Liver (tissue), 8 donors: ENCODE measurements at regions not wholly inside any gene's neighbourhood (a gene's known extent, or its start where the extent isn't known, plus 50 kb on each side); places are given as distances from the start of the nearest gene placed in this dataset.

Experiments used
- DNase-seq: peaks from one replicate; pipeline ENCODE4 v3.0.0-alpha.2; 2017; ENCODE audit warnings: low spot score
- H3K27ac ChIP-seq, 2 donors: one replicate each; pipeline ENCODE4 v1.7.0; 2013; ENCODE audit warnings: inconsistent platforms in 2 of 2, low read length in 2 of 2, control low read depth in 1 of 2, low read depth in 1 of 2, mild to moderate bottlenecking in 1 of 2
- H3K27me3 ChIP-seq, 4 donors: one replicate each; pipeline versions ENCODE4 v1.6.1 to v1.7.0; 2013; ENCODE audit warnings: low read length in 3 of 4, inconsistent platforms in 1 of 4, mild to moderate bottlenecking in 1 of 4, moderate library complexity in 1 of 4; ENCODE audit not compliant: control insufficient read depth in 4 of 4, insufficient read depth in 4 of 4
- H3K36me3 ChIP-seq, 4 donors: one replicate each; pipeline versions ENCODE4 v1.6.1 to v1.7.0; 2013; ENCODE audit warnings: low read length in 3 of 4, mild to moderate bottlenecking in 3 of 4, low read depth in 1 of 4, moderate library complexity in 1 of 4; ENCODE audit not compliant: control insufficient read depth in 4 of 4, insufficient read depth in 3 of 4
- H3K4me1 ChIP-seq, 4 donors: one replicate each; pipeline versions ENCODE4 v1.6.1 to v1.7.0; 2013; ENCODE audit warnings: low read length in 3 of 4, mild to moderate bottlenecking in 3 of 4, moderate library complexity in 1 of 4; ENCODE audit not compliant: control insufficient read depth in 4 of 4, insufficient read depth in 4 of 4
- H3K4me3 ChIP-seq, 3 donors: one replicate each; pipeline versions ENCODE4 v1.6.1 to v1.7.0; 2013; ENCODE audit warnings: low read length in 3 of 3, control low read depth in 1 of 3, low read depth in 1 of 3, mild to moderate bottlenecking in 1 of 3
- H3K9ac ChIP-seq, 2 donors: one replicate each; pipeline ENCODE4 v1.7.0; 2013; ENCODE audit warnings: low read length in 2 of 2, mild to moderate bottlenecking in 2 of 2, moderate library complexity in 2 of 2, control low read depth in 1 of 2, low read depth in 1 of 2
- H3K9me3 ChIP-seq, 4 donors: one replicate each; pipeline versions ENCODE4 v1.6.1 to v1.7.0; 2013; ENCODE audit warnings: low read length in 3 of 4; ENCODE audit not compliant: control insufficient read depth in 4 of 4
- CTCF ChIP-seq: fragments of 150-350 bp; IDR thresholded peaks from 2 replicates; pipeline ENCODE4 v1.5.1; 2017; ENCODE audit warnings: improper control_type of control experiment, low read depth, low read length; ENCODE audit not compliant: missing input control
- FOXA2 ChIP-seq: IDR thresholded peaks from 2 replicates; pipeline ENCODE4 v1.6.1; 2016; ENCODE audit warnings: antibody characterized with exemption
- HNF4G ChIP-seq: IDR thresholded peaks from 2 replicates; pipeline ENCODE4 v1.6.1; 2016; ENCODE audit warnings: antibody characterized with exemption
- REST ChIP-seq: IDR thresholded peaks from 2 replicates; pipeline ENCODE4 v1.6.1; 2016; ENCODE audit warnings: antibody characterized with exemption, mild to moderate bottlenecking
- YY1 ChIP-seq: IDR thresholded peaks from 2 replicates; pipeline ENCODE4 v1.6.1; 2016; ENCODE audit warnings: antibody characterized with exemption, mild to moderate bottlenecking
- ZBTB33 ChIP-seq: IDR thresholded peaks from 2 replicates; pipeline ENCODE4 v1.6.1; 2016; ENCODE audit warnings: antibody characterized with exemption
- WGBS: extraction: QIAGEN DNeasy Blood & Tissue Kit; methylation state at CpG from one replicate; pipeline ENCODE4 v1.1.7; 2013; 5-methylcytosine and 5-hydroxymethylcytosine counted together
- donor health status: healthy.
- donor health status: healthy.
- donor health status: healthy.
- donor health status: healthy.
- donor health status: healthy.

GRCh38 chr10:111967547-111967946 is 216.0 kb downstream of the GPAM start:
- H3K27me3 ChIP-seq: no peaks in the 10 kb centered on the region
- 98% methylated on average over 2 of the region's 2 CpGs for WGBS

More at GRCh38 chr10:111967547-111967946, 216.0 kb downstream of the GPAM start:
- Histone ChIP-seq H3K4me3 (no peak overlapping the region), H3K9ac (no peak overlapping the region), H3K4me1 (no peaks in the 10 kb centered on the region), H3K9me3 (peaks cover 0 to 3% (median 0%) of the 10 kb centered on the region in 4 donors), H3K36me3 (no peaks in the 10 kb centered on the region), H3K27ac (no peak overlapping the region)
- no peak for DNase-seq
- TF ChIP-seq ZBTB33: no peak
- no peak for TF ChIP-seq HNF4G
- no peak for TF ChIP-seq REST
- no peak for TF ChIP-seq FOXA2
- TF ChIP-seq YY1: no peak
- no peak for TF ChIP-seq CTCF
